ENCODE measurements at regions not wholly inside any gene's neighbourhood (a gene's known extent, or its start where the extent isn't known, plus 50 kb on each side); places are given as distances from the start of the nearest gene placed in this dataset.
"Not testable (repeated sequence)": the region's sequence is repeated elsewhere in the genome, so short reads cannot be mapped to it uniquely, and the experiment has no call there.

DNA sequence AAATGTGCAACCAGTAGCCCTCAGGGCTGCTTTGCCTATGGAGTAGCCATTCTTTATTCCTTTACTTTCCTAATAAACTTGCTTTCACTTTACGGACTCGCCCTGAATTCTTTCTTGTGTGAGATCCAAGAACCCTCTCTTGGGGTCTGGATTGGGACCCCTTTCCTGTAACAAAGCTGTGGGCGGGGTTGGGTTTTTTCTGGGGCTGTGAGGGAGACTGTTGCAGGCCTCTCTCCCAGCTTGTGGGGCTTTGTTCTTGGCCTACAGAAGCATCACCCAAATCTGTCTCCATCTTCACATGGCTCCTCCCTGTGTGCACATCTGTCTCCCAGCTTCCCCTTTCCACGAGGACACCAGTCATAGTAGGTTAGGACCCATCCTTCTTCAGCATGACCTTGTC, 154.5 kb downstream of the LPIN1 start:
- TF ChIP-seq, protein P1, sequence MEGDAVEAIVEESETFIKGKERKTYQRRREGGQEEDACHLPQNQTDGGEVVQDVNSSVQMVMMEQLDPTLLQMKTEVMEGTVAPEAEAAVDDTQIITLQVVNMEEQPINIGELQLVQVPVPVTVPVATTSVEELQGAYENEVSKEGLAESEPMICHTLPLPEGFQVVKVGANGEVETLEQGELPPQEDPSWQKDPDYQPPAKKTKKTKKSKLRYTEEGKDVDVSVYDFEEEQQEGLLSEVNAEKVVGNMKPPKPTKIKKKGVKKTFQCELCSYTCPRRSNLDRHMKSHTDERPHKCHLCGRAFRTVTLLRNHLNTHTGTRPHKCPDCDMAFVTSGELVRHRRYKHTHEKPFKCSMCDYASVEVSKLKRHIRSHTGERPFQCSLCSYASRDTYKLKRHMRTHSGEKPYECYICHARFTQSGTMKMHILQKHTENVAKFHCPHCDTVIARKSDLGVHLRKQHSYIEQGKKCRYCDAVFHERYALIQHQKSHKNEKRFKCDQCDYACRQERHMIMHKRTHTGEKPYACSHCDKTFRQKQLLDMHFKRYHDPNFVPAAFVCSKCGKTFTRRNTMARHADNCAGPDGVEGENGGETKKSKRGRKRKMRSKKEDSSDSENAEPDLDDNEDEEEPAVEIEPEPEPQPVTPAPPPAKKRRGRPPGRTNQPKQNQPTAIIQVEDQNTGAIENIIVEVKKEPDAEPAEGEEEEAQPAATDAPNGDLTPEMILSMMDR (IDR thresholded peaks at IDR 0.05 in 2 of 3, conservative IDR thresholded peaks at IDR 0.05 in 1 of 3; ENCODE audit: borderline replicate concordance in 1 of 3, insufficient read depth in 1 of 3, low read depth in 2 of 3, low read length in 2 of 3), result not testable (repeated sequence)
- not testable (repeated sequence) for TF ChIP-seq SIN3A (IDR thresholded peaks at IDR 0.05; ENCODE audit: low read depth)
- TF ChIP-seq, protein P2, sequence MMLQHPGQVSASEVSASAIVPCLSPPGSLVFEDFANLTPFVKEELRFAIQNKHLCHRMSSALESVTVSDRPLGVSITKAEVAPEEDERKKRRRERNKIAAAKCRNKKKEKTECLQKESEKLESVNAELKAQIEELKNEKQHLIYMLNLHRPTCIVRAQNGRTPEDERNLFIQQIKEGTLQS (IDR thresholded peaks at IDR 0.05), result not testable (repeated sequence)
